Right renal pelvis (tissue), 4 donors: ENCODE measurements at regions not wholly inside any gene's neighbourhood (a gene's known extent, or its start where the extent isn't known, plus 50 kb on each side); places are given as distances from the start of the nearest gene placed in this dataset.
"Not testable (repeated sequence)": the region's sequence is repeated elsewhere in the genome, so short reads cannot be mapped to it uniquely, and the experiment has no call there.

Experiments
- DNase-seq, 4 donors: peaks; one replicate each; pipeline ENCODE4 v3.0.0-alpha.2; 2013; ENCODE audit warnings: low read depth in 4 of 4, low spot score in 3 of 4, missing footprints in 1 of 4

- no peak for DNase-seq
Observed at GRCh38 chr5:112034421-112034979, 277.5 kb upstream of the NREP start.

DNA sequence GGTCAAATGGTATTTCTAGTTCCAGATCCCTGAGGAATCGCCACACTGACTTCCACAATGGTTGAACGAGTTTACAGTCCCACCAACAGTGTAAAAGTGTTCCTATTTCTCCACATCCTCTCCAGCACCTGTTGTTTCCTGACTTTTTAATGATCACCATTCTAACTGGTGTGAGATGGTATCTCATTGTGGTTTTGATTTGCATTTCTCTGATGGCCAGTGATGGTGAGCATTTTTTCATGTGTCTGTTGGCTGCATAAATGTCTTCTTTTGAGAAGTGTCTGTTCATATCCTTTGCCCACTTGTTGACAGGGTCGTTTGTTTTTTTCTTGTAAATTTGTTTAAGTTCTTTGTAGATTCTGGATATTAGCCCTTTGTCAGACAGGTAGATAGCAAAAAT, 269.9 kb upstream of the NREP start:
- not testable (repeated sequence) for DNase-seq

DNA sequence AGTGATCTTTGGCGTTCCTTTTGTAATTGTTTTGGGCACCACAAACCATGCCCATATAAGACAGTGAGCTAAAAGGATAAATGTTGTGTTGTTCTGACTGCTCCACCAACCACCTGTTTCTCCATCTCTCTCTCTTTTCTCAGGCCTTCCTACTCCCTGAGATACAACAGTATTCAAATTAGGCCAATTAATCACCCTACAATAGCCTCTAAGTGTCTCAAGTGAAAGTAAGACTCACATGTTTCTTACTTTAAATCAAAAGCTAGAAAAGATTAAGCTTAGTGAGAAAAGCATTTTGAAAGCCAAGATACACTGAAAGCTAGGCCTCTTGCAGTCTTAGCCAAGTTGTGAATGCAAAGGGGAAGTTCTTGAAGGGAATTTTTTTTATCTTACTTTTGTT, 268.8 kb upstream of the NREP start:
- no peak for DNase-seq

DNA sequence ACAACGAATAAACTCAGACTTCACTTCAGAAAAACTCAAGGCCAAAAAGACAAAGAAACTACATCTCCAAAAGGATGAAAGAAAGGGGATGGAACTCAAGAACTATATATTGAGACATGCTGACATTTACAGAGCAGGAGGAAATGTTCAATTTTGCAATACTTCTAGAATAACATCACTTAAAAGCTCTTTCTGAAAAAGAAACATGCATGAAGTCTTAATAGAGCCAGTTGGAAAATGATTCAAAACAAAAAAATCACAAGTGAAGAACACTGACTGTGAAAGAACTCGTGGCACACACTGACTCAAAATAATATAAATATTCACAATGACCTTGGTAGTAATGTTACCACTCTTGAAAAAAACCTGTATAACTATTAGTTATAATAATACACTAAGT, 267.8 kb upstream of the NREP start:
- no peak for DNase-seq

DNA sequence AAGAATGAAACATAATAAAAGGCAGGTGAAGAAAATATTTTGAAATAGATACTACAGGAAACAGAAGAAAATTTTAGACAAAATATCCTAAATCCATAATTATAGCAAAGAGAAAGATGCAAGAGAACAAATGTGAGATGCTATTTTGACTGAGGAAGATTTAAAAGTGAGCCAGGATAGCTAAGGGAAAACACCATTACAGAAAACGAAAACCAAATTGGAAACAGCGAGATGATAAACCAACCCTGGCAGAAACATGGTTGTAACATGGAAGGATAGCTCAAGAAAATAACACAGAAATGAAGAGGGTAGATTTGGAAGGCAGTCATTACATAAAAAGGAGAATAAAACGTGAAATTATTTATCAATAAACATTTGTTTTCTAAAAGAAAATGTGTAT, 267.2 kb upstream of the NREP start:
- no peak for DNase-seq

- DNase-seq, result no peak
Observed at GRCh38 chr5:112023766-112024165, 266.8 kb upstream of the NREP start.

DNA sequence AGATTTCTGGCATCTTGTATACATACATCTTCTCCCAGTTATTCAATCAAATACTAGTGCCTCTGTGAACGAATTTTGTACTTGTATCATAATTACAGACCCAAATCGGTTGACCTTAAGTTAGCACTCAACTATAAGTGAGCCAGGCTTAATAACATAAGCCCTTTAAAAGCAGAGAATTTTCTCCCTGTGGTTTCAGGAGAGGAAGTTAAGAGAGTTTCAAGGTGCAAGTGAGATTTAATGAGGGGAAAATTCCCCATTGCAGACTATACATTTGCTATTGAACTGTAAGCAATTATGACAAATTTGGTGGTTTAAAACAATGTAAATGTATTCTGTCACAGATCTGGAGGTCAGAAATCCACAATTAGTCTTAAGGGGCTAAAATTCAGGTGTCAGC, 261.9 kb upstream of the NREP start:
- DNase-seq, result no peak

DNA sequence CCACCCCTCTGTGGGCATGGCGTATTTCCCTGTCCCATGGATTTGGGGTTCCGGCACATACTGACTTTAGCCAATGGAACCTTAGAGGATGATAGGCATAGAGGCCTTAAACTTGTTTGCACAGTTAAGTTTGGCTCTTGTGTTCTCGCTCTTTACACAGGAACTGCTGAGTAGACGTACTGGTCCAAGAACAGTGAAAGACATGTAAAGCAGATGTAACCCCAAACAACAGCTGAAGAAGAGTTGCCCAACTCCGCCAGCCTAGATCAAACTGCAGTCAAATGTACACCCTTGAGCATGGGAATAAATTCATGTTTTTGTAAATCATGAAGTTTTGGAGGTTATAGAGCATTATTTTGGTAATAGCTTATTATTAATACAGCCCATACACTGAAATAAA, 260.0 kb upstream of the NREP start:
- DNase-seq, result no peak

DNA sequence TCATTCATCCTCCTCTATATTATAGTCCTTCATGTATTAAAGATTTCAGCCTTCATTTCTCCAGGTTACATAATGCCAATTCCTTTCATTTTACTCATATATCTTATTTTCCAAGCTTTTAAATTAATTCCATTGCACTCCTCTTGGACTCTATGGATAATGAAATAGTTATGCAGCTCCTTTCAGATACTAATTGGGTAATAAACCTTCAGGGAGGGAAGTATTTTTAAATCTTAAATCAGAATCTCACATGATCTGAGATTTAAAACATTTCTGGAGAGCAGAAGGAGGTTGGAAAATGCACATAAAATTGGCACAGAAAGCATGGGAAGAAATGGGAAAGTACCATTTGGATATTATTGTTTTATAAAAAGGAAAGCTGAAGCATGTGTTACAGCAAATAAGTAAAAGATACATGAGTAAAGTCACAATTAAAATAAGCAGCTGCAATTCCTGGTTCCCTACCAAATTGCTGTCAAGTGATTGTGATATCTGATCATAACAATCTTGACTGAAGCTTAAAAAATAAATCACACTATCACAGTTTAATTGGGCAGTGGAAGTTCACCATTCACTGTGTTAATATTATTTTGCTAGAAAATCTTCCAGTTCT, 257.9 kb upstream of the NREP start:
- no peak for DNase-seq

GRCh38 chr5:112013660-112014059, 256.7 kb upstream of the NREP start:
- DNase-seq, result no peak

- no peak for DNase-seq
Observed at GRCh38 chr5:112012104-112012503, 255.1 kb upstream of the NREP start.

DNA sequence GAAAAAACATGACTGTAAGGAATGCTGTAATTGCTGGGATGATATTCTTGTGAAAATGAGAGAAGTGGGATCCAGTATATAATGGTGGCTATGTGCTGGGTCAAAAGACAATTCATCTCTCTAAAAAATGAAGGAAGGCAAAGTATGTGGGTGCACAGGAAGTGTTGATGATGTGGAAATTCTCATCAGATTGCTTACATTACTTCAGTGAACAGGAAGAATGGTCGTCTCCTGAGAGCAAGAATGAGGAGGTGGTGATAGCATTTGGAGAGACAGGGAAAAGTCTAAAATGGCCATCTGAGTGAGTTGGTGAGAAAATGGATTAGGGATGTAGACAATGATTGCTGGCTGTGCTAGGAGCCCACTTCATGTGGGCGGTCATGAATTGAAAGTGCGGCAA, 253.5 kb upstream of the NREP start:
- no peak for DNase-seq

GRCh38 chr5:112006721-112007120, 249.7 kb upstream of the NREP start:
- no peak for DNase-seq

- DNase-seq, result no peak
Observed at GRCh38 chr5:112005623-112005930, 248.6 kb upstream of the NREP start.

DNA sequence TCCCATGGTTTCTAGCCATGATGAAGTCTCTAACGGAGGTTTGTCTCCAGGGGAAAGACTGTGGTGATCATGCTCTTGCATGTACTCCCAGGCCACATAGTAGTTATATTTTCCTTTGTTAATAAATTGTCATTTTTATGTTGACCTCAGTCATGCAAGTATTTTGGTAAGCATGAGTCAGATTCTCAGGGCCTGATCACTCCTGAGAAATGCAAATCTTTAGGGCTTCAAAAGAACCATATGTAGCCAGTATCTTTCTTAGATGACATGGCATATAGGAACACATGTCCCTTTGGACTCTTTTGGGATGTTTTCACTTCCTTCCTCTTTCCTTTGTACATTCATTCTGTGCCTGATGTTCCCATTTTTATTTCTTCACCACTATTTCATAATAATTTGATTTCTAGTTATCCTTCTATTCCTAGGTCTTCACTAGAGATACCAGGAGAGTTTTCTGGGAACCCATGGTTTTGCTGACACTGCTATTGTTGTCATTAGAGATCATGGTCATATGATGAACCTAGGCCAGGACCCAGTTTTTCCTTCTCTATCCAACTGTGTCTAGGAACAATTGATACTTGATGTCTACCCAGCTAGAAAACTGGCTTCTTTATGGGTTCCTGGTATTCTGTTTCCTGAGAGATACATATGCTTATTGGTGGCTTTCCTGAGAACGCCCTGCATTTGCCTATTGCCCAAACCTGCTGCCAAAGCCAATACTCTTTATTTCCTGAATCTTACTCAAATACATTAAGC, 248.1 kb upstream of the NREP start:
- DNase-seq, result no peak

DNA sequence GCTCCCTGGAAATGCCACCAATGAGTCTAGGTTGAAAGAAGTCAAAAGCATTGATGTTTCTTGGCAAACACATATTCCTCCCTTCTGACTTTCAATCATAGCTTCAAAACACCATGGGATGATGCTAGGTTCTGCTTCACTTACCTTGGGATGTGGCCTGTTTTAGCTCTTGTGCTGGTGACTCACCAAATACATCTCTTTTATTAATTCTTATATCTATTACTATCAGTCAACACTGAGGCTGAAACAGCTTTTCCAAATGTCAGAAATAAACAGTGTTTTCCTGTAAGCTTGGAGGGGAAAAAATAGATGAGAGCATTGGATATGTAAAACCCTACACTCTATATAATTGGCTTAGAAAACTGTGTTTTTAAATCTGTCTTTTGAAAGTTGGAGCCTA, 245.4 kb upstream of the NREP start:
- DNase-seq, result no peak

DNA sequence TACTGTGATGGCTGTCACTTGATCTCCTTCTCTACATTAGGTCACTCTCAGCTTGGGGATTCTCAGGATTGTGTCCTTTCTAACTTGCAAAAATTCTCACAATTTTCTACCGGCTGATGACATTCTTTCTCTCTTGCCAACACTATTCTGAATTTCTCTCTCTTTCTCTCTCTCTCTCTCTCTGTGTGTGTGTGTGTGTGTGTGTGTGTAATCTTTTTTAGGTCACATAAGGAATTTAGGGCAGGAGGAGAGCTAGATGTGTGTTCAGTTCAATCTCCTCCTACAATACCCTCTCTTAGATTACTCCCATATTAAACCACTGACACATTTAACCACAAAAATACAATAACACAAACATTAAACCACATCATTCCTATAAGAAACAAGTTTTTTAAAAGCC, 242.3 kb upstream of the NREP start:
- no peak for DNase-seq

DNA sequence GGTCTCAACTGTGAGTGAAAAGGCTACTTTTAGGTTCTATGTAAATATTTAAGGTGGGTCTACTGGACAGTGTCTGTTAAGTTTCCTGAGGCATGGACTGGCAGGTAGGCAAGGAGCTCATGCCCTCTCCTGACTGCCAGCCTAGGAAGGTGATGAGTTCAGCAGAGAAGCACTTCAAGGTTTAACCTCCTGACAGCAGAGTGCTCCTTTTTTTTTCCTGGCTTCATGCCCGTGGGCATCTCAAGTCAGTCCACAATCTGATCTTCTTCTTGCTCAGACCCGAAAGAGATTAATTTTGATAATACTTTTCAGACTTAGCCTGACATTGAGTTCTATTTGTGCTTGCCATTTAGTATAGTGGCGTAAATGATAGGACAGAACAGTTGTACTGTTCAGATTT, 241.9 kb upstream of the NREP start:
- no peak for DNase-seq

GRCh38 chr5:111997711-111998110, 240.7 kb upstream of the NREP start:
- no peak for DNase-seq

DNA sequence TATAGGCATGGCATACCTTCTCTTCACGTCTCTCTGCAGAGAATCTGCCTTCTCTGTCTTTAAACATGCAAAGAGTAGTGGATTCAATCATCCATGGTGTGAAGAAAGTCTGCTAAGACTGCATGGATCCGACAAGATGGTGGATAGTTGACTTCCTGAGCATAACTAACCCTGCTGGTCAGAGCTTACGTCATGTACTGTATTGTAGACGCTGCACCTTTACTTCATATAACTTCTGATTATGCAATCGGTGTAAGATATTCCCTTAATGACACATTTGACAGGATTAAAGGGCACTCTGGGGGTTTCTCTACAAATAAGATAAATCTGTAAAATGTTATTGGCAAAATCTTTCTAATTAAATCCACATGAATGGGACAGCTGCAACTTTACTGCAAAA, 240.3 kb upstream of the NREP start:
- DNase-seq, result no peak

DNA sequence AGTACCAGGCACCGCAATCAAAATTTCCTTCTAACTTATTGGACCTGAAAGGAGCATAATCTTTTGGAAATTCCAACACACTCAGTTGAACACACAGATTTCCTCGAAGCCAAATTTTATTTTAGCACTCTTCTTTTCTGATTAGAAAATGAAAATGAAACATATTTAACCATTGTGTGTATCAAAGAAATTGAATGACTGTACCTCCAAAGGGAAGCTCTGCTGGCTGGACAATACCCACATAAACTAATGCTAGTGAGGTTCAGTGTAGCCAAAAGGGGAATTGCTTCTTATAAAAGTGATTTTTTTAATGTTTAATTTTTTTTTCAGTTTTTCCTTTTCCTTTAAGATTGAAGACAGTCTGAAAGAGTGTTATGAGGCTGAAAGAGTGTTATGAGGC, 239.6 kb upstream of the NREP start:
- no peak for DNase-seq

- DNase-seq, result no peak
Observed at GRCh38 chr5:111995701-111996100, 238.7 kb upstream of the NREP start.

DNA sequence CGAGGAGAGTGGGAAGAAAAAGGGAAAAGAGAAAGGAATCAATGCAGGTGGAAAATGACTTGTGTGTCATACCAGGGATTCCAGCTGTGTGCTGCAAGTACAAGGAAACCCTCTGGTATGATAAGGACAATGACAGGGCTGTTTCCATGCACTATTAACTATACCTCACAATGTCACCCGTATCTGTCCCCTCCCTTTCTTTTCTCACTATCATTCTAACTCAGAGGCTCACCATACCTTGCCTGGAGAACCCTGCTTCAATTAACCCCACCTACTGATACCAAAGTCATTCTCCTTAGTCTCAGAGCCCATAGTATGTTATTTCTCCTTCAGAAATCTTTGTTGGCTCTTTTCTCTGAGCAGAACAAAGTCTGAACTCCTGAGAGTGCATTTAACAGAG, 236.2 kb upstream of the NREP start:
- DNase-seq, result no peak
